Uterus (tissue), 3 donors: ENCODE measurements at regions not wholly inside any gene's neighbourhood (a gene's known extent, or its start where the extent isn't known, plus 50 kb on each side); places are given as distances from the start of the nearest gene placed in this dataset.
A peak's percentile ranks its signal among the peaks of the same experiment; 100 is the strongest.

ENCODE experiments used
- DNase-seq, 2 donors: peaks; one replicate each; pipeline ENCODE4 v3.0.0-alpha.2; 2019 to 2020
- H3K27ac ChIP-seq, 2 donors: fragments of 200-600 bp; sonication (generic); 1 replicate in 1 of 2; 2 replicates in 1 of 2; pipeline ENCODE4 v1.5.1; 2016 to 2018
- H3K27me3 ChIP-seq, 2 donors: fragments of 200-600 bp; sonication (generic); one replicate each; pipeline ENCODE4 v1.5.1; 2018 to 2019; ENCODE audit warnings: control low read depth in 1 of 2
- H3K36me3 ChIP-seq, 2 donors: fragments of 200-600 bp; sonication (generic); one replicate each; pipeline ENCODE4 v1.5.1; 2019; ENCODE audit warnings: control low read depth in 1 of 2
- H3K4me1 ChIP-seq, 2 donors: fragments of 200-600 bp; sonication (generic); one replicate each; pipeline ENCODE4 v1.5.1; 2018 to 2019; ENCODE audit warnings: control low read depth in 1 of 2
- H3K4me3 ChIP-seq, 2 donors: fragments of 200-600 bp; sonication (generic); 1 replicate in 1 of 2; 2 replicates in 1 of 2; pipeline ENCODE4 v1.5.1; 2018 to 2019; ENCODE audit warnings: mild to moderate bottlenecking in 1 of 2
- H3K9me3 ChIP-seq, 2 donors: fragments of 200-600 bp; sonication (generic); one replicate each; pipeline ENCODE4 v1.5.1; 2019; ENCODE audit warnings: control low read depth in 1 of 2
- CTCF ChIP-seq, 4 experiments: fragments of 200-600 bp in 2 of 4; fragments of 450-650 bp in 2 of 4; sonication (generic) in 2 of 4; IDR thresholded peaks; one replicate each; pipeline ENCODE4 v1.5.1; 2016 to 2019; ENCODE audit warnings: antibody characterized with exemption in 4 of 4, mild to moderate bottlenecking in 2 of 4, moderate library complexity in 1 of 4
- POLR2A ChIP-seq, 2 donors: fragments of 450-650 bp; IDR thresholded peaks; one replicate each; pipeline ENCODE4 v1.6.1; 2016; ENCODE audit warnings: antibody characterized with exemption in 2 of 2, mild to moderate bottlenecking in 1 of 2, moderate library complexity in 1 of 2
- intact Hi-C: fragments of 100-400 bp; cut with DNase I; formaldehyde crosslinking; loops from one replicate; pipeline ENCODE4 v1.15.1; 2023; ENCODE audit warnings: low total_unique reads
- donor health status: DM: yes; HTN: yes; CAD: no.

- intact Hi-C loops, result no loop called here
- Histone ChIP-seq H3K27me3 (no peaks in the 10 kb centered on the region), H3K9me3 (no peaks in the 10 kb centered on the region), H3K36me3 (no peaks in the 10 kb centered on the region), H3K4me3 (no peak overlapping the region), H3K4me1 (no peaks in the 10 kb centered on the region), H3K27ac (no peak overlapping the region)
- no peak for DNase-seq
- TF ChIP-seq POLR2A (IDR thresholded peaks at IDR 0.05), result no peak
- TF ChIP-seq CTCF (IDR thresholded peaks at IDR 0.05), result no peak
Measured at GRCh38 chr3:18765662-18766061, 340.5 kb upstream of the SATB1 start.

GRCh38 chr3:18765161-18765560, 340.0 kb upstream of the SATB1 start:
- no peak overlapping the region for H3K27ac ChIP-seq
- H3K4me1 ChIP-seq, result no peaks in the 10 kb centered on the region
- H3K9me3 ChIP-seq, result no peaks in the 10 kb centered on the region
- TF ChIP-seq POLR2A (IDR thresholded peaks at IDR 0.05) (no peak), CTCF (IDR thresholded peaks at IDR 0.05) (no peak)
- H3K4me3 ChIP-seq, result no peak overlapping the region
- H3K36me3 ChIP-seq, result no peaks in the 10 kb centered on the region
- no peaks in the 10 kb centered on the region for H3K27me3 ChIP-seq
- no peak for DNase-seq
- intact Hi-C loops, result no loop called here

DNA sequence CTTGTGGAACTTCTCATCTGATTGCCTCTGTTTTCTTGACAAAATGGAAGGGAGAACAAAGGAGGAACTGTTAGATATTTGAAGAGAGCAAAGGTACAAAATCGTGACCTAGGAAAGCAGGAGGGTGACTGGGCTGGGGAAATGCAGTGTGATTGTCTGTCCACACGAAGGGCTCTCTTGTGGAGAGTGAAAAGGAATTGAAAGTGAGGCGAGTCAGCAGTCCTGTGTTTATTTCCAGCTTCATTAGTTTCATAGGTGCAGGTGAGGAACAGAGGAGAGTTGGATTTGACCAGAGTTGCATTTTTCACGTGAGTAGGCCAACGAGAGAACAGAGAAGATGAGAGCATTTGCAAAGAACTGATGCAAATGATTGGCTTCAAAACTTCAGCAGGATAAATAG, 336.4 kb upstream of the SATB1 start:
- intact Hi-C loops, result no loop called here
- TF ChIP-seq CTCF (IDR thresholded peaks at IDR 0.05) (no peak), POLR2A (IDR thresholded peaks at IDR 0.05) (no peak)

GRCh38 chr3:18758047-18758704, 333.0 kb upstream of the SATB1 start:
- peak in 1 of 4 experiments; percentile 31 for TF ChIP-seq CTCF (IDR thresholded peaks at IDR 0.05)
- no peak for TF ChIP-seq POLR2A (IDR thresholded peaks at IDR 0.05)
- Histone ChIP-seq H3K4me3 (no peak overlapping the region), H3K9me3 (no peaks in the 10 kb centered on the region), H3K27ac (no peak overlapping the region), H3K27me3 (no peaks in the 10 kb centered on the region), H3K4me1 (no peaks in the 10 kb centered on the region), H3K36me3 (no peaks in the 10 kb centered on the region)
- DNase-seq, result no peak
- intact Hi-C loops, result no loop called here

More for the DNA sequence above, 336.4 kb upstream of the SATB1 start:
- Histone ChIP-seq H3K4me1 (no peaks in the 10 kb centered on the region), H3K9me3 (no peaks in the 10 kb centered on the region), H3K27ac (no peak overlapping the region), H3K4me3 (no peak overlapping the region), H3K27me3 (no peaks in the 10 kb centered on the region), H3K36me3 (no peaks in the 10 kb centered on the region)
- no peak for DNase-seq

GRCh38 chr3:18757476-18757875, 332.3 kb upstream of the SATB1 start:
- no peaks in the 10 kb centered on the region for H3K9me3 ChIP-seq
- H3K4me3 ChIP-seq, result no peak overlapping the region
- no peaks in the 10 kb centered on the region for H3K4me1 ChIP-seq
- no peaks in the 10 kb centered on the region for H3K27me3 ChIP-seq
- DNase-seq, result no peak
- no peak for TF ChIP-seq CTCF (IDR thresholded peaks at IDR 0.05)
- TF ChIP-seq POLR2A (IDR thresholded peaks at IDR 0.05), result no peak
- H3K36me3 ChIP-seq, result no peaks in the 10 kb centered on the region
- no peak overlapping the region for H3K27ac ChIP-seq
- intact Hi-C loops, result no loop called here
